ENCODE measurements at regions not wholly inside any gene's neighbourhood (a gene's known extent, or its start where the extent isn't known, plus 50 kb on each side); places are given as distances from the start of the nearest gene placed in this dataset.
A peak's percentile ranks its signal among the peaks of the same experiment; 100 is the strongest.
"Not testable (repeated sequence)": the region's sequence is repeated elsewhere in the genome, so short reads cannot be mapped to it uniquely, and the experiment has no call there.

DNA sequence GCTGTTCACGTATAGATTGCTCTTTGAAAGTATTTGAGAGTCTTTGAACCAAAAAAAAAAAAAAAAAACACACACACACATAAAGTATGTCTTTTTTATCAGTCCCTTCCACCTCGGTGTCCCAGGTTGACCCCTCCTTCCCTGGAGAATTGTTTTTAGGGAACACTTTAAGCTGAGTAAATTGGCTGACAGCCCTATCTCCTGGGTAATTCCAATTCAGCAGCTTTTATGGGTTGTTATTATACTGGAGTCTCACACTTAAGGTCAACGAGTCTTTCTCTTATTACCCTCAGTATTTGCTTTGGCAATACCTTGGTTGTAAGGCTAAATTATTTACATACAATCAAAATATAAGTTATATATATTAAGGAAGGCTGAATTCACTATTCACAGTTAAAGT lies 69.4 kb downstream of the SLC30A10 start:
- no peaks in the 10 kb centered on the region for H3K36me3 ChIP-seq (ENCODE audit: control insufficient read depth in 4 of 4, insufficient read depth in 3 of 4, low read depth in 1 of 4, low read length in 3 of 4)
- H3K9ac ChIP-seq (ENCODE audit: low read depth in 1 of 2, low read length in 2 of 2): no peak overlapping the region
- 74% methylated on average over 3 of the region's 3 CpGs for WGBS
- H3K4me1 ChIP-seq (ENCODE audit: control insufficient read depth in 4 of 4, insufficient read depth in 4 of 4, low read length in 3 of 4): no peaks in the 10 kb centered on the region
- TF ChIP-seq, protein P1, sequence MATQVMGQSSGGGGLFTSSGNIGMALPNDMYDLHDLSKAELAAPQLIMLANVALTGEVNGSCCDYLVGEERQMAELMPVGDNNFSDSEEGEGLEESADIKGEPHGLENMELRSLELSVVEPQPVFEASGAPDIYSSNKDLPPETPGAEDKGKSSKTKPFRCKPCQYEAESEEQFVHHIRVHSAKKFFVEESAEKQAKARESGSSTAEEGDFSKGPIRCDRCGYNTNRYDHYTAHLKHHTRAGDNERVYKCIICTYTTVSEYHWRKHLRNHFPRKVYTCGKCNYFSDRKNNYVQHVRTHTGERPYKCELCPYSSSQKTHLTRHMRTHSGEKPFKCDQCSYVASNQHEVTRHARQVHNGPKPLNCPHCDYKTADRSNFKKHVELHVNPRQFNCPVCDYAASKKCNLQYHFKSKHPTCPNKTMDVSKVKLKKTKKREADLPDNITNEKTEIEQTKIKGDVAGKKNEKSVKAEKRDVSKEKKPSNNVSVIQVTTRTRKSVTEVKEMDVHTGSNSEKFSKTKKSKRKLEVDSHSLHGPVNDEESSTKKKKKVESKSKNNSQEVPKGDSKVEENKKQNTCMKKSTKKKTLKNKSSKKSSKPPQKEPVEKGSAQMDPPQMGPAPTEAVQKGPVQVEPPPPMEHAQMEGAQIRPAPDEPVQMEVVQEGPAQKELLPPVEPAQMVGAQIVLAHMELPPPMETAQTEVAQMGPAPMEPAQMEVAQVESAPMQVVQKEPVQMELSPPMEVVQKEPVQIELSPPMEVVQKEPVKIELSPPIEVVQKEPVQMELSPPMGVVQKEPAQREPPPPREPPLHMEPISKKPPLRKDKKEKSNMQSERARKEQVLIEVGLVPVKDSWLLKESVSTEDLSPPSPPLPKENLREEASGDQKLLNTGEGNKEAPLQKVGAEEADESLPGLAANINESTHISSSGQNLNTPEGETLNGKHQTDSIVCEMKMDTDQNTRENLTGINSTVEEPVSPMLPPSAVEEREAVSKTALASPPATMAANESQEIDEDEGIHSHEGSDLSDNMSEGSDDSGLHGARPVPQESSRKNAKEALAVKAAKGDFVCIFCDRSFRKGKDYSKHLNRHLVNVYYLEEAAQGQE (IDR thresholded peaks at IDR 0.05): no peak
- TF ChIP-seq RXRA (IDR thresholded peaks at IDR 0.05) (no peak), FOXA1 (IDR thresholded peaks at IDR 0.05) (no peak), FOXA2 (IDR thresholded peaks at IDR 0.05) (no peak)
- DNase-seq (ENCODE audit: low spot score): no peak
- no peaks in the 10 kb centered on the region for H3K9me3 ChIP-seq (ENCODE audit: control insufficient read depth in 4 of 4, low read length in 3 of 4)
- H3K27ac ChIP-seq (ENCODE audit: low read depth in 1 of 2, low read length in 2 of 2): no peak overlapping the region
- H3K4me3 ChIP-seq (ENCODE audit: low read depth in 1 of 3, low read length in 3 of 3): no peak overlapping the region
- H3K27me3 ChIP-seq (ENCODE audit: control insufficient read depth in 4 of 4, insufficient read depth in 4 of 4, low read length in 3 of 4): no peaks in the 10 kb centered on the region

DNA sequence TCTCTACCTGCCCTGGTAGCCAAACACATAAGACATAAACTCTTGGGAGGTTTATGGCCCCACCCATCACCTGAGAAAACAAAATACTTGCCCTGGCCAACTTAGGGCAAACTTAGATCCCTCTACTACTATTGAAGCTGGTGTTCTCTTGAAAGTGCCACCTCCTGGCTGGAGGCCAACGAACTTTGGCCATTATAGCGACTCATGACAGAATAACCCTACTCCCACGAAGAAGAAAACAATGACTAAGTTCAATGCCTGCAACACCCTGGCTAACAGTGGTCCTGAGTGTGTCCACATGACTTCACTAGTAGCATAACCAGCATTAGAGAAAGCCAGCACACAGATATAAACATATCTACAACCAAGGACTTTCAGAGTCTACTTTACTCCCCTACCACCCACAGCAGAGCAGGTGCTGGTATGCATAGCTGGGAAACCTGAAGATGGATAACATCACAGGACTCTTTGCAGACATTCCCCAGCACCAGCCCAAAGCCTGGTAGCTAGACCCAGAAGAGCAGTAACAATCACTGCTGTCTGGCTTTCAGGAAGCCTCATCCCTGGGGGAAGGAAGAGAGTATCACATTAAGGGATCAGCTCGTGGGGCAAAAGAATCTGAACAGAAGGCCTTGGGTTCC lies 81.0 kb downstream of the SLC30A10 start:
- Histone ChIP-seq H3K4me1 (ENCODE audit: control insufficient read depth in 4 of 4, insufficient read depth in 4 of 4, low read length in 3 of 4) (no peaks in the 10 kb centered on the region), H3K9me3 (ENCODE audit: control insufficient read depth in 4 of 4, low read length in 3 of 4) (no peaks in the 10 kb centered on the region), H3K9ac (ENCODE audit: low read depth in 1 of 2, low read length in 2 of 2) (no peak overlapping the region), H3K36me3 (ENCODE audit: control insufficient read depth in 4 of 4, insufficient read depth in 3 of 4, low read depth in 1 of 4, low read length in 3 of 4) (no peaks in the 10 kb centered on the region), H3K27ac (ENCODE audit: low read depth in 1 of 2, low read length in 2 of 2) (no peak overlapping the region), H3K27me3 (ENCODE audit: control insufficient read depth in 4 of 4, insufficient read depth in 4 of 4, low read length in 3 of 4) (no peaks in the 10 kb centered on the region), H3K4me3 (ENCODE audit: low read depth in 1 of 3, low read length in 3 of 3) (no peak overlapping the region)
- no peak for DNase-seq (ENCODE audit: low spot score)
- WGBS: 40% methylated on average over 4 of the region's 4 CpGs
- TF ChIP-seq, protein P2, sequence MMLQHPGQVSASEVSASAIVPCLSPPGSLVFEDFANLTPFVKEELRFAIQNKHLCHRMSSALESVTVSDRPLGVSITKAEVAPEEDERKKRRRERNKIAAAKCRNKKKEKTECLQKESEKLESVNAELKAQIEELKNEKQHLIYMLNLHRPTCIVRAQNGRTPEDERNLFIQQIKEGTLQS (IDR thresholded peaks at IDR 0.05): no peak
- peak; percentile 19 to 25 for TF ChIP-seq HNF4A (conservative IDR thresholded peaks at IDR 0.05)

DNA sequence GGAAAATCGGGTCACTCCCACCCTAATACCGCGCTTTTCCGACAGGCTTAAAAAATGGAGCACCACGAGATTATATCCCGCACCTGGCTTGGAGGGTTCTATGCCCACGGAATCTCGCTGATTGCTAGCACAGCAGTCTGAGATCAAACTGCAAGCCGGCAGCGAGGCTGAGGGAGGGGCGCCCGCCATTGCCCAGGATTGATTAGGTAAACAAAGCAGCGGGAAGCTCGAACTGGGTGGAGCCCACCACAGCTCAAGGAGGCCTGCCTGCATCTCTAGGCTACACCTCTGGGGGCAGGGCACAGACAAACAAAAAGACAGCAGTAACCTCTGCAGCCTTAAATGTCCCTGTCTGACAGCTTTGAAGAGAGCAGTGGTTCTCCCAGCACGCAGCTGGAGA lies 88.8 kb downstream of the SLC30A10 start:
- H3K4me3 ChIP-seq (ENCODE audit: low read depth in 1 of 3, low read length in 3 of 3); H3K9ac ChIP-seq (ENCODE audit: low read depth in 1 of 2, low read length in 2 of 2); H3K9me3 ChIP-seq (ENCODE audit: control insufficient read depth in 4 of 4, low read length in 3 of 4); DNase-seq (ENCODE audit: low spot score); H3K27me3 ChIP-seq (ENCODE audit: control insufficient read depth in 4 of 4, insufficient read depth in 4 of 4, low read length in 3 of 4); H3K27ac ChIP-seq (ENCODE audit: low read depth in 1 of 2, low read length in 2 of 2); H3K4me1 ChIP-seq (ENCODE audit: control insufficient read depth in 4 of 4, insufficient read depth in 4 of 4, low read length in 3 of 4); H3K36me3 ChIP-seq (ENCODE audit: control insufficient read depth in 4 of 4, insufficient read depth in 3 of 4, low read depth in 1 of 4, low read length in 3 of 4): not testable (repeated sequence)
- WGBS: 32% methylated on average over 14 of the region's 15 CpGs

DNA sequence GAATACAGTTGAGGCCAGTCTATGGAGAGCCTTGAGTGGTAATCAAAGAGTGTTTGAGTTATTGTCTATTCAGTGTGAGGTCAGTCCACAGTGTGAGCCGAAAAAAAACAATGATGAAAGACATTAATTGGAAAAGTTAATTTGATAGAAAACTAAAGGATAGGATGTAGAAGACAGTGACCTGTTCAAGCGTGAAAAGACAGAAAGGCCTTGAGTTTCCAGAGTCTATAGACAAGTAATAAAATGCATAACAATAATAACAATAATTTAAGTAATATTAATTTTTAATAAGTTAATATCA lies 90.4 kb downstream of the SLC30A10 start:
- Histone ChIP-seq H3K4me3 (ENCODE audit: low read depth in 1 of 3, low read length in 3 of 3) (no peak overlapping the region), H3K27me3 (ENCODE audit: control insufficient read depth in 4 of 4, insufficient read depth in 4 of 4, low read length in 3 of 4) (no peaks in the 10 kb centered on the region), H3K4me1 (ENCODE audit: control insufficient read depth in 4 of 4, insufficient read depth in 4 of 4, low read length in 3 of 4) (peaks cover 0 to 7% (median 0%) of the 10 kb centered on the region in 4 donors), H3K27ac (ENCODE audit: low read depth in 1 of 2, low read length in 2 of 2) (no peak overlapping the region), H3K36me3 (ENCODE audit: control insufficient read depth in 4 of 4, insufficient read depth in 3 of 4, low read depth in 1 of 4, low read length in 3 of 4) (no peaks in the 10 kb centered on the region), H3K9me3 (ENCODE audit: control insufficient read depth in 4 of 4, low read length in 3 of 4) (no peaks in the 10 kb centered on the region), H3K9ac (ENCODE audit: low read depth in 1 of 2, low read length in 2 of 2) (no peak overlapping the region)
- DNase-seq (ENCODE audit: low spot score): no peak
- no peak for TF ChIP-seq NR2F2 (IDR thresholded peaks at IDR 0.05)
- no peak for TF ChIP-seq YY1 (IDR thresholded peaks at IDR 0.05)
- no peak for TF ChIP-seq FOXA2 (IDR thresholded peaks at IDR 0.05)
- no peak for TF ChIP-seq GABPA (IDR thresholded peaks at IDR 0.05 in 1 of 2, conservative IDR thresholded peaks at IDR 0.05 in 1 of 2)
- TF ChIP-seq, protein P2 (IDR thresholded peaks at IDR 0.05): no peak
- TF ChIP-seq HNF4G (IDR thresholded peaks at IDR 0.05): no peak
- TF ChIP-seq FOXA1 (IDR thresholded peaks at IDR 0.05): no peak
- TF ChIP-seq RXRA (IDR thresholded peaks at IDR 0.05): no peak
- TF ChIP-seq EGR1 (IDR thresholded peaks at IDR 0.05; ENCODE audit: low read depth in 2 of 2): no peak
- TF ChIP-seq SP1 (IDR thresholded peaks at IDR 0.05): no peak
- TF ChIP-seq, protein P3, sequence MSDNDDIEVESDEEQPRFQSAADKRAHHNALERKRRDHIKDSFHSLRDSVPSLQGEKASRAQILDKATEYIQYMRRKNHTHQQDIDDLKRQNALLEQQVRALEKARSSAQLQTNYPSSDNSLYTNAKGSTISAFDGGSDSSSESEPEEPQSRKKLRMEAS (IDR thresholded peaks at IDR 0.05): no peak
- TF ChIP-seq RAD21 (IDR thresholded peaks at IDR 0.05): no peak
- whole genome bisulfite sequencing: 59% methylated on average over 2 of the region's 2 CpGs
